ENCODE measurements at regions not wholly inside any gene's neighbourhood (a gene's known extent, or its start where the extent isn't known, plus 50 kb on each side); places are given as distances from the start of the nearest gene placed in this dataset.
"Not testable (repeated sequence)": the region's sequence is repeated elsewhere in the genome, so short reads cannot be mapped to it uniquely, and the experiment has no call there.

DNA sequence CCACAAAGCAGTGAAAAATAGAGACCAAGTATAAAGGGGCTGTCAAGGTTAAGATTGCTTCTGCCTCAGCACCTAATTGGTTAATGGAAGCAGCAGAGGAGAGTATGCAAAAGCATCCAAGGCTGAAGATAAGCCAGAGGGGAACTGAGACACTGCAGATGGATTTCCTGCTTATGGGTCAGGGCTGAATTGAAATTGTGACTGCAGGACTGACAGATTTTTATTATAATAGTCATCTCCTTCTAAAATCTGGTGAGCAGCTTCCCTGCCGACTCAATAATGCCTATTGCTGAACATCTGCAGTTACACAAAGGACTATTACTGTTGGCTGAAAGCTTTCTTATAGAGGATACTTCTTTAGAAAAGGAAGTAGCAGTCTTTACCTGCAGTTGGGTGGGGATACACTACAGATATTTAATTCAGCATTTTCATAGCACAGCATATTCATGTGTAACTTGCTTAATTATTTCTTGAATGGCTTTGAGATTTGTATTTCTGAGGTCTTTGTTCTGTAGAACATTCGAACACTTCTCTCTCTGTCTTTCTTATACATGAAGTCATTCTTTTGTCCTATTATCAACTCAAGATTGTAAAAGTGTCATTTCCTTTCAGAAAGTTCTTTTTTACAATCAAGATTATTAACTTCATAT lies 363.0 kb upstream of the RIOK2 start:
- no peak for DNase-seq

DNA sequence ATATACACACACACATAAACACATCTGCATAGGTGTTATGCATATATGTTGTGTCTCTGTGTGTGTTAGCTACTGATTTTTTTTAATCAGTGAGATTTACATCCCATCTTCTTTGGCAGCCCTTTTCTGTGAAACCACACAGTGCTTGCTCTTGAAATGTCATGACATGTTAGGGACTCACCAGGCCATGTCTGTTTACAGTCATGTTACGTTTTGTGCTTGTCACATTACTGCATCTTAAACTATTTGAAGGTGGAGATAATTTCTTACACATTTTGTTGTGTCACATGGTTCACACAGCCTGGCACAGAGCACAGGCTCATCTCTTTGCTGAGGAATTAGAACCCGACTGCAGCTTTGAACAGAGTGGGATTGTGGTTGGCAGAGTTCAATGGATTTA lies 364.4 kb upstream of the RIOK2 start:
- no peak for DNase-seq

DNA sequence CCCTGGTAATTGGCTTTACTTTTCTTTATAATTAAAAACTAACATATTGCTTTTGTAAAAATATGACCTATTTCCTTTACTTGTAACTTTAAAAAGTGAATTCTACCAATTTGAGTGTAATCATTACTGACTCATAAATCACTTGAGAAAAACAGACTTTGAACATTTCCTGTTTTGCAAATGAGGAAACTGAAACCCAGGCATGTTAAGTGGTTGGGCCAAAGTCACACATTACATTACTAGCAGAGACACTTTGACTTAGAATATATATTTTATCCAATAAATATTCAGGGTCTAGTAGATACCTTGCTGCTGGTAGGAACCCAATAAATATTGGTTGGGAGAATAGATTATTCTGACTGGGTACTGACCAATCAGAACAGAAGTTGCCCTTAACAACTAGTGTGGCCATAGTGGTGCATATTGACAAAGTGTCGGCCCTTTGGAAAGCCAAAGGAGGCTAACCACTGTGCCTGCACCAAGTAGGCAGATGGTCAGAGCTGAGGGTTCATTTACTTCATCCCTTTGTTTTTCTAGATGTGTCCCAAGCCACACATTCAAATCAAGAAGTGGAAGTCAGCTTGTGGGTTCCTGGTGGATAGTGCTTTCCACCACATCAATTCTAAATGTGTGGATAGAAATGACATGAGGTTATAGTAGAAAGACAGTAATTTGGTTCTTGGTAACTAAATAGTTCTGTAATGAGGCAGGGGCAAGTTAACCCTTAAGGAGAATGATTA lies 365.1 kb upstream of the RIOK2 start:
- no peak for DNase-seq

DNA sequence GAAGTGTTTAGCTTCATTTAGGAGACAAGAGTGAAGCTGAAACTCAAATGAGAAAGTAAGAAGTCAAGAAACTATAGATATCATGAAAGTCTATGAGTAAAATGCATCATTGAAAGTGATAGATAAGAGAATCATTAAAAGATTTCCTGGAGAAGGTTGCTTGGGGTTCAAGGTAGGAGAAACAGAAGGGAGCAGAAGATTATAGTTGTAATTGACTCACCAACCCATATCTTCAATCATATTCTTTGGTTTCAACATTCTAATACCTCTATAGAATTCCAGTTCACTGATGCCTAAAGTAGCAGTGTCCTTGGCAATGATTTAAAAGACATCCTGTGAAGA lies 365.7 kb upstream of the RIOK2 start:
- DNase-seq, result no peak

DNA sequence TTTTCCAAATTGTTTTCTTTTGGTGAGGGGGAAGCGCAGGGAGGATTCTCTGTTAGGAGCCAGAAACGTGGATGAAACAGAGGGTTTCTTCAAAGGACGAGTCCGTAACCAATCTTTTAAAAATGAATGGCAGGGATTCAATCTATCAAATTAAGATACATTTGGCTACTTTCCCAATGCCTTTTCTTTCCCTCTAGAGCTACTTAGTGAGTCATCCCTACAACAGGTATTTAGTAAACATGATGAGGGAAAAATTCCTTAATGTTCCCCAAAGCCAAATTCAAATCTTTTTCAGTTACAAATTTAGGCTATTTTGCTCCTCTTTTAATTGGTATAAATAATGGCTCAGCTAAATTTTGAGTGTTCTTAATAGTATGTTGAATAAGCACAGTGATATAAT lies 366.4 kb upstream of the RIOK2 start:
- no peak for DNase-seq

DNA sequence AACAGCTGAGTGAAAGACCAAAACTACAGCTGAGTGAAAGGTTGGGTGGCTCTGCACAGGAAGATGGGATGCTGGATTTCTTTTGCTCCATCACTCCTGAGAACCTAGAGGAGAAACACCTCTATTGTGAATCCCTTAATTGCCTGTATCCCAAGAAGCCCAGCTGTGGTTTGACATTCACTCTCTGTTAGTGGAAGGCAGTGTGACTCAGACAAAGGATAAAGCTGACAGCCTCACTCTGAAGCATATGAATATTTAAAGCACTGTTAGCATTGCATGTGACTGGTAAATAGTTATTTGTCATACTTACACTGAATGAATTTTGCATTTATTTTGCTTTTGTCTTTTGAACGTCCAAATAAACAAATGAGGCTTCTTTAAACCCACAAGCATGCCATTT lies 367.1 kb upstream of the RIOK2 start:
- DNase-seq, result no peak

DNA sequence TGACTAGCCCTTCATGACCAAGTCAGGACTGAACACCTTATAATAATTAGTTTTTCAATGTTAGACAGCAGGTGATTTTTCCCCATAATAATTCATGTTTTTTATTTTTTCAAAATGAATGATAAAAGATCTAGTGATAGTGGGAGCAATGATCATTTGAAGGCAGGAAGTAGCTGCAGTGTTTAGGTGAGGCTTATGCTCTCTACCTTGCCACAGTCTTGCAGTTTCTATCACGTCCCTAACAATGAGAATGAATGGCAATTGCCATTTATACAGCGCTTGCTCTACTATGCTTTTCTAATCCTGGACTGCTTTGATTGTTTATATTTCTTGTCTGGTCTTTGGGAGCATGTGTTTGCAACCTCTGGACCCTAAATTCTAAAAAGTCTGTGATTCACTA lies 367.8 kb upstream of the RIOK2 start:
- DNase-seq, result no peak

DNA sequence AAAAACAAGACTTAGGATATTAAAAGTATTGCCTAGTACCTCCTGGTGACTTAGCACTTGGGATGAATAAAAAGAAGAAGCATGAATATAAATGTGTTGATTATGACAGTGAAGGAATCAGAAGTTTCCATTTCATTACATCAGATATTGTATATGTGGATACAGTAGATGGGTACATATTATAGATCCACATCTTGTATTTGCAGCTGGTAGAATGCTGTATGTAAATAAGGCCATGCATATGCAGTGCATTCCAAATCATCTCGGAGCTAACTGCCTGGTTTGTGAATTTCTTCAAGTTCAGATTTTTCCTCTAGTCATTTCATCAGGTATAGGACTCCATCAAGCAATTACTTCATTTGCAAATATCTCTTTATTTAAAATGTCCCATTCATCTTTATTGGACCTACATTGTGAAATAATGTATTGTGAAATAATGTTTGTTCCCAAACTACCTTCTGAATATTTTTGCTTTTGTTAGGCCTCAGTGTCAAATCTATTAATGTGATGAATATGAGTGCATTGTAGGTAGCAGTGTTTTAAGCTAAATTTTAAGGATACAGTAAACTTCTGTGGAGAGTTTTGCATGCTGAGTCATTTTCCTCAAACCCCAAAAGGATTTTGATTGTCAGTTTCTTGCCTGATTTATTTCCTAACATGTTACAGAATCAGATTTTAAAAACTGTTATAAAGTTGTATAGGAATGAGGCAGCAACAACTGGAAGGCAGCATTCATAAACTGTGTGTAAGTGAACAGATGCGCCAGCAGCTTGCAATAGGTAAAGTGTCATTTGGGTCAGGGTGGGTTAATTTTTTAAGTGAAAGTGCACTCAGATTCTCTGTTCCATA lies 370.8 kb upstream of the RIOK2 start:
- DNase-seq, result no peak

DNA sequence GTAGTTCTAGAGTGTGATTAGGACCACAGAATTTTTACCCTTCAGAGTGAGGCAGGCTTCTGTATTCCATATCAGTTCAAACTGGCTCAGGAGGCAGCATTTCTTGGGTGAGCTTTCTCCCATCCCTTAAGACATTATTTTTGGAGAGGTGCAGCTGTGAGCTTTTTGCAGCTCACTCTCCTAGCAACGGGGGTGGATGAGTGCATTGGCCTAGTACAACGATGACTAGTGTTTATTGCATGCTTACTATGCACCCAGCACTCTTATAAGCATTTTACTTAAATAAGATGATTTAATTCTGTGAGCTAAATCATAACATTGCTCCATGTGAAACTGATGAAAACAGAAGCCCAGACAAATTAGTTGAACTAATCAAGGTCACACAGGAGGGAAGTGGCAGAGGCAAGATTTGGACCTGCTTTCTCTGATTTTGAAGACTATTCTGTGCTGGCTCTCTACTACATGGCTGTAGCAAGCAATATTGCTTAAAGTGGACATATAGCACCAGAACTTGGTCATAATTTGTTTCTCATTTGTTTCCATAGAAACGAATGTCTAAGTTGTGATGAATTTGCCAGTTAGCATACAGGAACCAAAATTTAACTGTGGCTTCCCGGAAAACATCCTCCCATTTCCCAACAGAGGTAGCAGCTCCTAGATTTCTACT lies 372.1 kb upstream of the RIOK2 start:
- DNase-seq, result no peak

DNA sequence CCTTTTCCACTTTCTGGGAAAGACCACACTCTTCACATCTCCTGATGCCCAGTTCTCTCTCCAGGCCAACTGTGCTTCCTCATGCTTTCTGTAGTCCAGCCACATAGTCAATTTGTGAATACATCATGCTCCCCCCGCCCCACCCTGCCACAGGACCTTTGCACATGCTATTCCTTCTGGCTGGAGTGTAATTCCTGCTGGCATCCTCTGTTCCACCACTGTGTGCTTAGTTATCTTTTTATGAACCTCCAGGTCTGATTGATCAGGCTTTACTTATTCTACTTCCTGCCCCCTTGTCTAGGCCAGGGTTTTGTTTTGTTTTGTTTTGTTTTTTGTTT lies 372.6 kb upstream of the RIOK2 start:
- DNase-seq, result no peak

DNA sequence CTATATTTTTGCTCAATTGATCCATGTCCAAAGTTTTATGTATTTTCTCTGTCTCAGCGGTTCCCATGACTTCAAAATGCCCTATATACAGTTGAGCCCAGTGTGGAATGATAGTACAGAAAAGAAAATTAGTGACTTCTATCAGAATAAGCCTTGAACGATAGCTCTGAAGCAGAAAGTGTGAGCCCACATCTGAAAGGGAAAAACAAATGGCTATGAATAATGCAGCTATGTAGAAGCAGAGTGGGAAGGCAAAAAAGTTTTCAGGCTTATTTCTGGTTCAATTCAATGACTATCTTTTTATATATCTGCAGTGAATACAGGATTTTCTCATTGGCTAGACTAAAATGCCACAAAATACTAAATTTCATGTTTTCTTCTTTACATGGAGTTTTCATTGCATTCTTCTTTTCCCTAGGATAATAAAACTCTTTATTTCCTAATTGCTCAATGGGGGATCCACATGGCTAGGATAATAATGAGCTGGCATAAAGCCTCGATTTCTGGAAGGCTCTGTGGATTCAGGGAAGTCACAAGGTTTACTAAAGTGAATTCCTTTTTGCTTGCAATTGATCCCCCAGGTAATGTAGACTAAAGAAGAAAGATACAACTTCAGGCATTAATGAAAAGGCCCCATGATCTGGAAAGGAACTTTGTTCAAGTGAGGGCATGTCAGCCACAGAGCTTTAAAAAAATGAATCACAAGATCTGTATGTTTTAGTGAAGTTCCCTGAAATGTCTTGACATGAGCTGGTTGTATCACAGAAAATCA lies 377.0 kb upstream of the RIOK2 start:
- no peak for DNase-seq

DNA sequence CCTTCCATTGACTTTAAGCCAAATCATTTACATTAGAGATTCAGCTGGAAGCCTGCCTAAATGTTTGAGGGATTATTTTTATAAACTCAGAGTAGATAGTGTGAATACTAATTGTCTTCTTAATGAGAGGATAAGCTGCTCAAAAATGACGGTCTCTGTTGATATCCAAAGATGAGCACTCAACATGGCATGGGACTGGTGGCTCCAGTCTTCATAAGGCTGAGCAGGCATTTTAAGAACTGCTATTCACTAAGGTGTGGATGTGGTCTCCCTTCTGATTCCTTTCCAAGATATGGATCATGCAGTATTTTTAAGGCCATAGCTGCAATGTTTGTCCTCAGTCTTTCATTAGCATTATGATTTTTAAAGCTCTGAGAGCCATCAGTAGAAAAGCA lies 377.5 kb upstream of the RIOK2 start:
- DNase-seq, result no peak

DNA sequence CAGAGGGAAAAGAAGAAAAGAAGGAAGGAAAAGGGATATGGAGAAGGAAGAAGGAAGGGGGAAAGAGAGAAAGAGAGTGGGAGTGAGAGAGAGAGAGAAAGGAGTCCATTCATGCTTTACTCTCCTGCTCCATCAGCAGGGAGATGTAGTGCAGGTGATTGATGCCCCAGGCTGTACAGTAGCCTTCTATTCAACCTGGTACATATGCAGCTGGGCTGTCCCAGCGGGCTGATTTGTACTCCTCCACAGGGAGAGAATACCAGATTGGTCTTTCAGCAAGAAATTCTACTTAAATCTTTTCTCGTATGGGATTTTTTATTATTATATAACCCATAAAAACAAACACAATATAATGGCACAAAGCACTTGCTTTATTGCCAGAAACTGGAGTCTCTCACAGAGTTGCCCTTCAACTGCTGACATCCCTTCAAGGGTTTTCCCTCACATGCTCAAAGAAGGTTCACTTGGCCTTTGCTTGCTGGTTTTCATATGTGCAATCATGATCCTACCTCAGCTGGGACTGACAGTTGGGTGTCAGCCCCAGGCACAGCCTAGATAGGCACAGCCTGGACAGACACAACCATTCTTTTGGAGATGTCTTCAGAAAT lies 380.1 kb upstream of the RIOK2 start:
- no peak for DNase-seq

DNA sequence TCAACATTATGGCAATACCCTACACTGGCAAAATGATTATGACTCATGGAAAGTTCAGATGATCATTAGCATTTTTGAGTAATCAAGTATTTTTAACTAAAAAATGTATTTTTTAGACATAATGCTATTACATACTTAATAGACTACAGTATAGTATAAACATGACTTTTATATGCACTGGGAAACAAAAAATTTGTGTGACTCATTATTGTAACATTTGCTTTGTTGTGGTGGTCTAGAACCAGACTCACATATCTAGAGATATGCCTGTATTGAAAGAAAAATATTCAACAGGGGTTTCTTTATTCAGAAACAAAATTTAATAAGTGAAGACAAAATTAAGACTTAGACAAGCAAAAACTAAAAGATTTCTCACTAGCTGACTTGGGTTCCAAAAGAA lies 385.3 kb upstream of the RIOK2 start:
- no peak for DNase-seq

DNA sequence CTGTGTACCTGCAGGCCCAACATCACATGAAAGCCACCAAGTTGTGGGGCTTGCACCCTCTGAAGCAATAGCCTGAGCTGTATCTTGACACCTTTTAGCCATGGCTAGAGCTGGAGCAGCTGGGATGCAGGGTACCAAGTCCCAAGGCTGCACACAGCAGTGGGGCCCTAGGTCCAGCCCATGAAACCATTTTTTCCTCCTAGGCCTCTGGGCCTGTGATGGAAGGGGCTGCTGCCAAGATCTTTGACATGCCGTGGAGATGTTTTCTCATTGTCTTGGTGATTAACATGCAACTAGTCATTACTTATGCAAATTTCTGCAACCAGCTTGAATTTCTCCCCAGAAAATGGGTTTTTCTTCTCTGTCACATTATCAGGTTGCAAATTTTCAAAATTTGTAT lies 387.2 kb upstream of the RIOK2 start:
- DNase-seq, result no peak

DNA sequence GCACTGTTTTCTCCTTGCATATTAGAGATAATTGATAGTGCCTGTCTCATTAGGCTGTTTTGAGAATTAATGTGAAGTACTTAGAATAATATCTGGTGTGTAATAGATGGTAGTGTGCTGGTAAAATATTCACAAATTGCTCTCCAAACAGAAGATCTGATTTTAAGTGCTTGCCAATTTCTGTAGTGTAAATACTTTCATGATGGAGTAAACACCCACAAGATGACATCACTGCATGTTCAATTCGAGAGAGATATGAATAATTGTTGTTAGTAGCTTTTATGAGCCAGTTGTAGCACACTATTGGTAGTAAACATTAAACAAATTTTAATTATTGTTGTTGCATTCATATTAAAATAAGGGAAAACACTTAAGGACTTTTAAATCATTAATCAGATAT lies 392.3 kb upstream of the RIOK2 start:
- DNase-seq, result no peak

DNA sequence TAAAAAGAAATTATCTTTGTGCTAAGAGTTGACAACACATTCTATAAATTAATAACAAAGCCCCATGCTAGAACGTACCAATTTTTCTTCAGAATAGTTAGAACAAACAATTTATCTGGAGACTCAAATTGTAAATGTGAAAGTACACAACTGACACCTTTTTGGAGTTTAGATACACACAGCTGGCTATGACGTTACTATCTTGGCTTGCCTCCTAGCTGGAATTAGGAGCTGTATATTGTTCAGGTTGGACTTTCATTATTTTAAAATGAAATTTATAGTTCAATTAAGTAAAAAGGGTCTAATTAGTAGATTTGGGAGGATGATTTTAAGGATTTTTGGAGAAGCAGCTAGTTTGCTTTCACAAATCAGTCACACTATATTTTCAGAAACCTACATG lies 393.9 kb upstream of the RIOK2 start:
- no peak for DNase-seq

DNA sequence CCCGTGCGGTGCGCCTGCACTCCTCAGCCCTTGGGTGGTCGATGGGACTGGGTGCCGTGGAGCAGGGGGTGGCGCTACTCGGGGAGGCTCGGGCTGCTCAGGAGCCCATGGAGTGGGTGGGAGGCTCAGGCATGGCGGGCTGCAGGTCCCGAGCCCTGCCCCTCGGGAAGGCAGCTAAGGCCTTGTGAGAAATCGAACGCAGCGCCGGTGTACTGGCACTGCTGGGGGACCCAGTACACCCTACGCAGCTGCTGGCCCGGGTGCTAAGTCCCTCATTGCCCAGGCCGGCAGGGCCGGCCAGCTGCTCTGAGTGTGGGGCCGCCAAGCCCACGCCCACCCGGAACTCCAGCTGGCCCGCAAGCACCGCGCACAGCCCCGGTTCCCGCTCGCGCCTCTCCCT lies 396.9 kb upstream of the RIOK2 start:
- not testable (repeated sequence) for DNase-seq

DNA sequence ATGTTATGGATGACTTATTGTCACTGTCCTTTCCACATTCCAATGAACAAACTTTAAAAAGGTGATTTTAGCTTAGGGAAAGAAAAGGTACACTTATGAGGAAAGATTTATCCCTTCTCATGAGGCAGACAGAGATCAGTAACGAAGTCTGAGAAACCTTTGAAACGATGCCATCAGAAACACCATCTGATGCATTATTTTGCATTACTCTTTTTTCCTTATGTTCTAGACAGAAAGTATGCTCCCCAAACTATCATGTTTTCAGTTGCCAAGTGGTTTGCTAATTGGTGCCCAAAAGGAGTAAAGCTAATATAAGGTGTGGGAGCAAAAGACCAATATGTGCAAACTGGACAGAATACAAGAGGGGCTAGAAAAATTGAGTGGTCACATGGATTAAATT lies 397.7 kb upstream of the RIOK2 start:
- DNase-seq, result no peak

DNA sequence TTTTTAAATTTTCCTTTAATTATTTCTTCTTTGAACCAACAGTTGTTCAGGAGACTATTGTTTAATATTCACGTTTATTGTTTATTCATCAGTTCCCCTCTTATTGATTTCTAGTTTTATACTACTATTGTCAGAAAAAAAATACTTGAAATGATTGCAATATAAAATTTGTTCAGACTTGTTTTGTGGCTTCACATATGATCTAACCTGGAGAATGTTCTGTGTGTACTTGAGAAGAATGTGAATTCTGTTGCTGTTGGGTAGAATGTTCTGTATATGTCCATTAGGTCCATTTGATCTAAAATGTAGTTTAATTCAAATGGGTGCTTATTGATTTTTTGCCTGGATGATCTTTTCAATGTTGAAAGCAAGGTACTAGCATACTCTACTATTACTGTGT lies 408.7 kb upstream of the RIOK2 start:
- no peak for DNase-seq

DNA sequence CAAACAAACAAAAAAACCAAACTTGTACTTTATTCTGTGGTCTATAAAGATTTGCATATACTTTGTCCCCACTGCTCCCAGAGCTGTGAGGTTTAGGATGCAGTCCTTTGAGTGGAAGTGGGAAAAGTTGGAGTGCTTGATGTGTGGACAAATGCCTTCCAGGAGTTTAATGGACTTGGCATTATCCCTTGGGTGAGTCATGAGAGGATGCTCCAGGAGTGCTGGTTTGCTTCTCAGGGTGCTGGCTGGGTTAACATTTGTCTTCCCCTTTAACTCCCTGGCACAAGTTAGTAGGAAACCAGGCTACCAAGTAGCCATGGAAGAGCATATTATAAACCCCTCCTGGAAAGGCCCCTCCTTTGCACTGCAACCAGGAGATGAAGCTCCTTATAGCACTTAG lies 417.4 kb upstream of the RIOK2 start:
- DNase-seq, result no peak

DNA sequence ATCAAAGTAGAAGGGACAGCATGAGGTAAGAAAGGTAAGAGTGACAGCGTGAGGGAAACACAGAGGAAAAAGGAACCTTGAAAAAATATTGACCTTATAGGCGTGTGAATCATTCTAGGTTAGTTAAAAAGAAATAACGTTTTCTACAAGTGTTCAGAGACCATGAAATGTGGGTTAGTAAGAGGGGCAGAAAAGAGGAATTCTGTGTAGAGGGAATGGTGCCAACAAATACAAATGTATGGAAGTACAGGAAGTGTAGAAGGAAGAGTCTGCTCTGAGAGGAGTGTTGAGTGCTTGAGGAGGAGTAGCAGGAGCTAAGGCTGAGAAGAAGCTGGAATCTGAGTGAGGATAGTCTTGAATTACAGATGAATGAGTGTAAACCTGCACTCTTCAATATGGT lies 418.6 kb upstream of the RIOK2 start:
- DNase-seq, result no peak

DNA sequence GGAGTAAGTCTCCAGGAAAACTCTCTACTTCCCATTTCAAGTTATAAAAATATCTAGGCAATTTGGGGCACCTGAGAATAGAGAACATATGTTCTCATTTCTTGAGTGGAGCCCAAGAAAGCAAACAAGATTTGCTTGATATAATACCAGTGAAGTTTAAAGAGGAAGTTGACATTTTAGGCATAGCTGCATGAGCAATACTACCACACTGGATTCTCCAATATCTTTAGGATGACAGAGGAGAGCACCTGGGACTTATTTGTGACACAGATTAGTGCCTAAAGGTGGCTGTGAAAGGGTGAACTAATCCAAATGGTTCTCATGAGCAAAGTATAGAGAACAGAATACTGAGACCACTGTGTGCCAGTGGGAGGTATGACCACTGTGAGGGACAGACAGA lies 423.5 kb upstream of the RIOK2 start:
- DNase-seq, result no peak

Data from stimulated activated CD4-positive, alpha-beta T cell treated with anti-CD3 and anti-CD28 coated beads, Interleukin-4, amount 100 ng/mL, for 24 hours (primary cell).